GM21381 (cell line): ENCODE measurements at regions not wholly inside any gene's neighbourhood (a gene's known extent, or its start where the extent isn't known, plus 50 kb on each side); places are given as distances from the start of the nearest gene placed in this dataset.

ENCODE experiments used
- ATAC-seq: cut with Tn5 transposase; IDR thresholded peaks from one replicate; pipeline ENCODE4 v1.9.1; 2021; ENCODE audit warnings: mild to moderate bottlenecking, moderate library complexity; ENCODE audit not compliant: unreplicated experiment

- no peak for ATAC-seq
Measured at GRCh38 chr5:141800617-141801016, 77.6 kb downstream of the PCDH1 start.

DNA sequence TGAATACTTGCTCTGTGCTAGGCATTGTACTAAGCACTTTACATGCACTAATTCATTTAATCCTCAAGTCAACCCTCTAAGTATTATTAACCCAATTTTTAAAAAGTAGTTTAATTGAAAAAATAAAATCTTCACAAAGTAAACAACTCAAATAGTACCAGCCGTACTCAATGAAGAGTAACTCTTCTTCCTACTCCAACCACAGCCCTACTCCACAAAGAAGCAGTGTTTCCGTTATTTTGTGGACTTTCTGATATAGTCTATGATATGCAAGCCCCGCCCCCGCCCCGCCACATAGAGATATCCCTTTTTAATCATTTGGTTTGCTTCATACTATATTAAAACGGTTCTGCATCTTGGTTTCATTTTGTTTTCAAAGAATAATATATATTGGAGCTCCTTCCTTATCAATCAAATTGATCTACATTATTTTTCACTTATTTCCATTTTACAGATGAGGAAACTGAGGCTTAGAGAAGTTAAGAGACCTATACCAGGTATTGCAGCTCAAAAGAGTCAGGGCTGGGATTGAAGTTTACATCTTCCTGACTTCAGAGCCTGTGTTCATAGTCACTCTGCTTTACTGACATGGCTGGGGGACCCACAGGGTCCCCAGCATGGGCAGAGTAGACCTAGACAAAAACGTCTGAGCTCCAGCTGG, 78.6 kb downstream of the PCDH1 start:
- ATAC-seq, result no peak

GRCh38 chr5:141797425-141797824, 80.8 kb downstream of the PCDH1 start:
- ATAC-seq, result no peak

DNA sequence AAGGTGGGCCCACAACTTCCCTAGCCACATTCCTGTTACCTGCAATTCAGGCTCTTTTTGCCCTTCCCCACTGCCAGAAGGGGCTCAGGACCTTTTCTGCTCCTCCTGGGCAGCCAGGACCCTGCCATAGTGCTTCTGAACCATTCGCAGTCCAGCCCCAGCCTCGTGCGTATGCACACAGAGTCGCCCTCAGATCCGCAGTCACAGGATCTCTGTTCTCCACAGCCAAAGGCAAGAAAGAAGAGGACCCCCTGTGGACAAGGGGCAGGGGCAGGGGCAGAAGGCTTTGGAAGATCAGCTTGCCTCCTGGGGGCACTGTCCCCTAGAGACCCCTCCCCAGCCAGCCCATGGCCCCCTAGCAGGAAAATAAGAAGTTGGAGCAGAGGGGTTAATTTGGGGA, 82.8 kb downstream of the PCDH1 start:
- ATAC-seq, result no peak

- no peak for ATAC-seq
Measured at GRCh38 chr5:141793881-141794280, 84.3 kb downstream of the PCDH1 start.

- ATAC-seq, result no peak
Measured at GRCh38 chr5:141793403-141793802, 84.8 kb downstream of the PCDH1 start.

DNA sequence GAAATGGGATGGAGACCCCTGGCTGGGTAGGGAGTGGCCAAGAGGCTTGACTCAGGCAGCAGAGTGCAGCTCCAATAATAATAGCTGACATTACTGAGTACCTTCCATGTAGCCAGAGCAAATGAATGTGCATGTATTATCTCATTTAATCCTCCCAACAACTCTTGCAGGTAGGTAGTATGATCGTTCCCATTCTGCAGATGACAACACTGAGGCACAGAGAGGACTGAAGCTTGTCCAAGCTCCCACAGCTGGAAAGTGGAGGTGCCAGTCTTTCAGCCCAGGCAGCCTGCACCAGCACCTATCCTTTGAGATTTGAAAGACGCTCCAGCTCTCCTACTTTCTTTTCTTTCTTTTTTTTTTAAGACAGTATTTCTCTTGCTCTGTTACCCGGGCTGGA, 87.6 kb downstream of the PCDH1 start:
- ATAC-seq, result no peak

DNA sequence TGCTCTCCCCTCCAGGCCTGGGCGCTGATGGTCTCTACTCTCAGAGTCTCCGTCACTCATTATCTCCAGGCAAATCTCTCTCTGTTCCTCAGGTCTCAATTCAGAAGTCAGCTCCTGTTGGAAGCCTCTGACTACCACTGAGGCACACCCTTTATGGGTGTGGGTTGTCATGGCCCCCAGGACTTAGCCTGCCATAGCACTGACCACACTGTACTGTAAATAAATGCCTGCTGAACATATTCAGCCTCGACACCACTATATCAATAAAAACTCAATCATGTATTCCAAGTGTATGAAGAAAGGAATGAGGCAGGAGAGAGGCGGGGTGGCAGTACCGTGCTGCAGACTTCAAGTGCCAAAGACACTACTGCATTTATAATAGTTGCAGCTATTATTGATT, 88.9 kb downstream of the PCDH1 start:
- no peak for ATAC-seq

DNA sequence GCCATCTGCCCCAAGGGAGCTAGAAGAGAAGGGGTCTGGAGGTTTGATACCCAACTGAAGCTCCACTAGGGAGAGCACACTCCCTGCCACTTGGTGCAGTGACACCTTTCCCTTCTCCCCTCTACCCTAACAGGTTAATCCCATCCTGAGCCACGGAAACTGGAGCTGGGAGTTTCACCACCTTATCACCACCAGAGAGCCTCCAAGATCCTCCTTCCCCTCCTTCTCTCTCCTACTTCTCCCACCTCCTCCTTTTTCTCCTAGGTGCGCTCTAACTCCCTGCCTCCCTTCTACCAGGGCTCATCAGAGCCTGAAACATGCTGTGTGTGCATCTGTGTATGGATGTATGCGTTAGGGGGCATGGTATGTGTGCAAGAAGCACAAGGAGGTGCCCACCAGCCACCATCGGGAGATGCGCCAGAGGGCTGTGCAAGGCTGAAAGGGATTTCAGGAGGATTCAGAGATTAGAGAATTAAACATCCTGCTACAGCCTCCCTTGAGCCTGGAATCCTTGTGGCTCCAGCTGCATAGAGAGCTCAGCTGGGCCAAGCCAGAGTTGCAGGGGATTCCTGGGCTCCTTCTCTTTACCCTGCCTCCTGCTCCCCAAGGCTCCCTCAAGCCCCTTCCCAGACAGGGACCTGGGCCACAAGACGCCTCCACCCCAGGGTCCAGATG, 89.8 kb downstream of the PCDH1 start:
- ATAC-seq, result no peak

DNA sequence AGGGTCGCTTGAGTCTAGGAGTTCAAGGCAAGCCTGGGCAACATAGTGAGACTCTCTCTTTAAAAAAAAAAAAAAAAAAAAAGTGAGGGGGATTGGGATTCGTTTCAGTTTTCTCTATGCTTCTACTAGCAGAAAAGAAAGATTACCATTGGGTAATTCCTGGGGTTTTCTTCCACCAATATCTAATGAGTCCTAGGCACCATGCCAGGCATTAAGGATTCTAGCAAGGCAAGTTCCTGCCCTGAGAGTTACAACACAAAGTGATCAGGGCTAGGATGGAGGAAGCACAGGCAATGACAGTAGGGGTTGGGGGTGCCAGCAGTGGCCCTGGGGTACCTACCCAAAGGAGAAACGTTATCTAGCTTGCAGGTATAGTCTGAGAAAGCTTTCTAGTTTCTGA, 90.8 kb downstream of the PCDH1 start:
- ATAC-seq, result no peak

- no peak for ATAC-seq
Measured at GRCh38 chr5:141786700-141787099, 91.5 kb downstream of the PCDH1 start.

GRCh38 chr5:141785711-141786110, 92.5 kb downstream of the PCDH1 start:
- ATAC-seq, result no peak

DNA sequence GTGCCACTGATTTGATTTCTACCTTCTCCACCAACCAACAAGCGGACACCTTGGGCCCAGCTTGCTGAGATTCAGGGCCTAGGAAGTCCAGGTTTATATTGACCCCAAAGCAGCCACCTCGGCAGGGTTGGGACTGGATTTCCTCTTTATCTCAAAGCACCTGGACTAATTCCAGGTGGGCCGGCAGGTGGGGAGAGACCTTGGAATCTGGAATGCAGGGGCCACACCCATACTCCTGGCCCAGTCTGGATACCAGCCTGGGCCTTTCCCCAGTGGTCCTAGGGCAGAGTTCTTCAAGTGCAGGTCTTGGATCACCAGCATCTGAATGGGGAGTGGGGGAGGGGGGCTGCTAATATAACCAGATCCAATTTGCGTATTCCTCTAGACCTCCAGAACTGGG, 93.1 kb downstream of the PCDH1 start:
- no peak for ATAC-seq

DNA sequence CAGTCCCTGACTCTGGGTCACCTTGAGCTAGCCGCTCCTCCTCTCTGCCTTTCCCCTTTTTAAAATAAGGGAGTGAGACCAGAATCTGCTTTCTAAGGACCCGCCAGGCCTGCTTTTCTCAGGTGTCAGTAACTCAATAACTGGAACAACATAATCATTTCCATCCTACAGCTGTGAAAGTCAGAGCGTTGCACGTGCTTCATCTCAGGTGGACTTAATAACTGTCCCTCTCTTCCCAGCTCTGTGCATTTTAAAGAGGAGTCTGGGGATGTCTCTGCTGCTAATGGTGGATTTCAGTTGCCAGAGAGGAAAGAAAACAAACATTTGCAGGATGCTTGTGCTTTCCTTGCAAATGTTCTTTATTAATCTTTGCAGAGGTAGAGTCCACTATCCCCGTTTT, 93.7 kb downstream of the PCDH1 start:
- no peak for ATAC-seq

DNA sequence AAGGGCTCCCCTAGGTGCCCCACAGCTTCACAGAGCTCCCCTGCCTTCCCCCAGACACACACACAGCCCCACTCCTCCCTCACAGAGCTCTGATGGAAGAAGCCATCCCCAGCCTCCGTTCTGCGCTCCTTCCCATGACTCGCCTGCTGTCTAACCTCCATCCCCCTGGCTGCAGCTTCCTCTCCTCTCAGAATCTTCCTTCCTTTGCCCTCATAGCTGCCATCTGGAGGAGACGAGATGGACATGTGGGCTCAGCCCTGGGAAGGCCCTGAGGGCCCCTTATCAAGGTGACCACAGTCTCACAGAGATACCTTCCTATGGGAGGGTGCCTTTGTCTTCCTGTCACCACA, 94.3 kb downstream of the PCDH1 start:
- no peak for ATAC-seq

DNA sequence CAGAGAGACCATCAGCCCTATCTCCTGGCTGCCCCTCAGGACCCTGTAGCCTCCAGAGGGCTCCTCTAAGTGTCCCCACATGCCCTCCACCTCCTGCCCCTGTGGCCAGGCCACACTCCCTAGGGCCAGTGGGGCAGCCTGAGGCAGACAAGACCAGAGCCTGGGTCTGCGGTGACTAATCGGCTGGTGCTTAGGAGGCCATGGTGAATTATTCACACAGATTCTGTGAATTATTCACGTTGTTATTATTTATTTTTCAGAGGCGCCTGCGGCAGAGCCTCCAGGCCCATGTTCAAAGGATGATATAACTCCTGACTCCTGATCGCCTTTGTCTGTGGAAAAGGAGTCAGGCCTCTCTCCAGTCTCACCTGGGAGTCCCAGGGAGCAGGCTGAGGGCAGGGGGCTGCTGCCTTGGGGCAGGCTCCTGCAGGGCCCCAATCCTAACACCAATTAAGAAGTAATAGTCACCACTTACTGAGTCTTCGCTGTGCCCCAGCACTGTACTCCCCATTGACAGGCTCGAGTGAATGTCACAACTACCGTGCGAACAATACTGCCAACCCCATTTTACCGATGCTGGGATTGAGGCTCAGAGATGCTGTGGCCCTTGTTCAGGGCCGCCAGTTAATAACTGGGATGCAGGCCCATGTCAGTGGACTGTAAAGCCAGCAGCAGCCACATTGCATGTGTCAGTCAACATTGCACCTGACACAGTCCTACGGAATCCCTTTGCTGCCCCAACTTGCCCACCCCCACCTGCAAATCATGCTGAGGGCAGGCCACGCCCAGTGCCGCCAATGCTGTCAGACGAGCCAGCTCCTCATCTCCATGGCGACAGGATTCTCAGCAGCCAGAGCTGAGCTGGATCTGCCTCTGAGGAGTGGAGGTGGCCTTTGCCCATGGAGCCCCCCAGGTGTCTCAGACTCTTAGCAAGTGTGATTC, 94.9 kb downstream of the PCDH1 start:
- ATAC-seq, result no peak

DNA sequence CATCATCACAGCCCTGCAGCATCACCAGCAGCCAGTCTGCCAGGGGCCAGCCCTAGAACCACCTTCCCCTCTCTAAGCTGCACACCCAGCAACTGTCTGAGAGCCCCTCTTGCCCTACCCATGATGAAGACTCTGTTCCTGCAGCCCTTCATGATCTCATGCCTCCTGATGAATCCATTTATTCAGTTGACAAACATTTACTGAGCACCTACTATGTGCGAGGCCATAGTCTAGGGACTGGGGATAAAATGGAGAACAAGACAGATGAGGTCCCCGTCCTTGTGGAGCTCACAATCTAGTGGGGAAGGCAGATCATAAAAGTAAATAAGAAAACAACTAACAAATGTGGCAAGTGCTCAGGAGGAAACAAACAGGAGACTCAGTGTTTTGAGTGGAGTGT, 96.3 kb downstream of the PCDH1 start:
- ATAC-seq, result no peak

DNA sequence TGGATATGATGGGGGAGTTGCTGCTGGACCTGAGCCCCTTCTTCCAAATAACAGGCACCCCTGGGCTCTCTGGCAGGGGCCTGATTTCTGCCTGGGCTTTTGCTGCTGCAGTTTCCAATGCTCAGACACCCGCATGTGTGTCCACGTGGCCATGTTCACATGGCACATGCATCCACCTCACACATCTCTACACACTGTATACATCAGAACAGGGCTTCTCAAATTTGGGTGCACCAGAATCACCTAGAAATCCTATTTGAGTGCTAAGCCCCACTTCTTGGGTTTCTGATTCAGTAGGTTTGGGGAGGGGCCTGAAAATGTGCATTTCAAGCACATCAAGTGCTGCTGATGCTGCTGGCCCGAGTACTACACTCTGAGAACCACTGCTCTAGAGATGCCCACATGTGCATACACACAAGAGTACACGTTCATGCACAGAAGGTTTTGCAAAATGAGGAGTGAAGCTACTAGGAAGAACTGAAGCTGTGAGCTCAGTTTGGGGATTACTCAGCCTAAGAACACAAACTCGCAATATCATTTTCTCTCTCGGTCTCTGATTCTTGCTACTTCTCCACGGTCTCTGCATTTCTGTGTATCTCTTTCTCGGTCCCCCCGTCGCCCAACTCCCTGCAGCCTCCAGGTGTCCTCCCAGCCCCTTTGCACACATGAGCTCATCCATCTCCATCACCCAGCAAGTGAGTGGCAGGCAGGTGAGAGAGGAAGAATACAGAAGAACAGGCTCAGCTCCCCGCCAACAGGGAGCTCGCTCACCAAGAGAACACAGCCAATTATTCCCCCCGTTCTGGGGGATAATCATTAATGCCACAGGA, 97.0 kb downstream of the PCDH1 start:
- no peak for ATAC-seq

- no peak for ATAC-seq
Measured at GRCh38 chr5:141780240-141780951, 97.8 kb downstream of the PCDH1 start.

DNA sequence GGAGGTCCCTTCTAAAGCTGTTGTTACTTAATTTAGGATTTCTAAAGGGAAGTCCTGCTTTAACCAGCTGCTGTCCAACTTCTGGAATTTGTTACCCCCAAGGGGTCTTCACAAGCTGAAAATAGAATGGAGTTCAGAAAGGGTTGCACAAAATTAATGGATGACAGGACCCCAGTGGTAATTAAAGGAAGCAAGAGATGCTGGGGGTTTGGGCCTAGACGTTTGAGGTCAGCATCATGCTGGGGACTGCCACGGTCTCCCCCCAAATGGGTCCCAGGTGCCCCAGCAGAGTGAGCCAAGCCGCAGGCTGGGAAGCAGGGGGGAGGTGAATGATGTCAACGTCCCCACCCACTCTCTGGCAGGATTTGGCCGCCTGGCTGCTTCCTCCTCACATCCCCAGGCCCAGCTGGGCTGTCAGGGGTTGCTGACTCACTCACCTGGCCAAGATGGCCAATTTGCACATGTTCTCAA, 97.5 kb upstream of the ARAP3 start:
- ATAC-seq, result no peak
